LNCaP clone FGC (cell line): ENCODE measurements at regions not wholly inside any gene's neighbourhood (a gene's known extent, or its start where the extent isn't known, plus 50 kb on each side); places are given as distances from the start of the nearest gene placed in this dataset.

Source experiments
- DNase-seq: peaks from one replicate; pipeline ENCODE4 v3.0.0-alpha.2; 2011; ENCODE audit warnings: low read depth
- H3K4me3 ChIP-seq: 2 replicates; pipeline ENCODE4 v1.5.1; 2011; ENCODE audit warnings: mild to moderate bottlenecking, low read depth, low read length, control low read depth
- CTCF ChIP-seq: IDR thresholded peaks from 2 replicates; pipeline ENCODE4 v1.5.1; 2012; ENCODE audit warnings: mild to moderate bottlenecking; ENCODE audit not compliant: control insufficient read depth, insufficient read depth; ENCODE audit errors: extremely low read depth

- no peak for DNase-seq
- no peak for TF ChIP-seq CTCF
- no peak overlapping the region for H3K4me3 ChIP-seq
Observed at GRCh38 chr5:111973961-111974360, 217.0 kb upstream of the NREP start.

GRCh38 chr5:111972548-111972947, 215.6 kb upstream of the NREP start:
- no peak overlapping the region for H3K4me3 ChIP-seq
- DNase-seq, result no peak
- TF ChIP-seq CTCF, result no peak

GRCh38 chr5:111972080-111972479, 215.1 kb upstream of the NREP start:
- H3K4me3 ChIP-seq, result no peak overlapping the region
- no peak for TF ChIP-seq CTCF
- no peak for DNase-seq

GRCh38 chr5:111968459-111968858, 211.5 kb upstream of the NREP start:
- H3K4me3 ChIP-seq, result no peak overlapping the region
- TF ChIP-seq CTCF, result no peak
- DNase-seq, result no peak

- TF ChIP-seq CTCF, result no peak
- no peak for DNase-seq
- no peak overlapping the region for H3K4me3 ChIP-seq
Observed at GRCh38 chr5:111967463-111967862, 210.5 kb upstream of the NREP start.

- TF ChIP-seq CTCF, result no peak
- H3K4me3 ChIP-seq, result no peak overlapping the region
- DNase-seq, result no peak
Observed at GRCh38 chr5:111966290-111966689, 209.3 kb upstream of the NREP start.

- DNase-seq, result no peak
- no peak overlapping the region for H3K4me3 ChIP-seq
- no peak for TF ChIP-seq CTCF
Observed at GRCh38 chr5:111963555-111963954, 206.6 kb upstream of the NREP start.
